GM19035 (cell line): ENCODE measurements at regions not wholly inside any gene's neighbourhood (a gene's known extent, or its start where the extent isn't known, plus 50 kb on each side); places are given as distances from the start of the nearest gene placed in this dataset.

Source experiments
- ATAC-seq: cut with Tn5 transposase; IDR thresholded peaks from one replicate; pipeline ENCODE4 v1.9.1; 2021; ENCODE audit not compliant: unreplicated experiment

DNA sequence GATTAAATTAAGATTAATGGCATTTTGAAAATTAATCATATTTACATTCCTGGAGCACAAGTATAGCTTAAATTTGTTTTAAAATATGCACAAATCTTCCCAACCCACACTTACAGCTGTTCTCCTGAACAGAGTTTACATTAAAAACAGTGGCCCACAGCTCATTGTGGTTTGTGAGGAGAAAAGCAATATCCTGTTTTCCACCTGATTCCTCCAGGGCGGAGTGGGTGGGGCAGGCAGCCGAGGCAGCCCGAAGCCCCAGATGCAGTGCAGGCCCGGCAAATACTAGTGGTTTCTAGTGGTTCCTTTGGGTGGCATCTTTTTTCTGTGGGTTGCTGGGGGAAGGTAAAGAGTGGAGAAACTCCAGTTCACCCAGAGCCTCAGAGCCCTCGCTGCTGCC is 280.8 kb downstream of the ARHGAP12 start:
- no peak for ATAC-seq

DNA sequence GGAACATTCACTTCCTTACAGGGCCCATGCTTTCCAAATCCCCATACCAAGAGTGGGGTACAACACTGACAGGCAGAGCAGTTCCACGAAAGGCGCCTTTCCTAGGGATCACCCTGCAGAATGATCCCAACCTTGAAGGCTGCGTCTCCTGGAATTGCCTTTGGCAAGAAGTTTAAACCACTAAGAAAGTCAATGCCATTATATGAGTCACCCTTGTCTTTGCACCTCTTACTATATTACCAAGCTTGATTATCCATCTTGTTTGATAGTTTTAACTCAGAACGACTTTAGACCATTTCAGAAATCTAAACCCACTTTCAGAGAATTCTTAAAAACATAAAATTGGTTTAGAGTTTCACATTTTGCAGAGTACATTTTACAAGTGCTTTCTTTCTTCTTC is 282.1 kb downstream of the ARHGAP12 start:
- no peak for ATAC-seq

DNA sequence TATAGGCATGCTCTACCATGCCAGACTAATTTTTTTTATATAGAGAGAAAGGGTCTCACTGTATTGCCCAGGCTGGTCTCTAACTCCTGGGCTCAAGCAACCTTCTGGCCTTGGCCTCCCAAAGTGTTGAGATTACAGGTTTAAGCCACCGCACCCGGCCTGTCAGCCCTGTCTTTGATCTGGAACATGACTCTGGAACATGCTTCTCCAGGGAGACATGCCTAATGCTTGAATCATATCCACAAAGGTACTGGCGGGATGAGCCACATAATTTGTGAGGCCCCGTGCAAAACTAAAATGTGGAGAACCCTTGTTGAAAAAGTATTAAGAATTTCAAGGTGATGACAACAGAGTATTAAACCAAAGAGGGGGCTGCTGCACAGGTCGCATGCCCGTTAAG is 282.8 kb downstream of the ARHGAP12 start:
- ATAC-seq: no peak

DNA sequence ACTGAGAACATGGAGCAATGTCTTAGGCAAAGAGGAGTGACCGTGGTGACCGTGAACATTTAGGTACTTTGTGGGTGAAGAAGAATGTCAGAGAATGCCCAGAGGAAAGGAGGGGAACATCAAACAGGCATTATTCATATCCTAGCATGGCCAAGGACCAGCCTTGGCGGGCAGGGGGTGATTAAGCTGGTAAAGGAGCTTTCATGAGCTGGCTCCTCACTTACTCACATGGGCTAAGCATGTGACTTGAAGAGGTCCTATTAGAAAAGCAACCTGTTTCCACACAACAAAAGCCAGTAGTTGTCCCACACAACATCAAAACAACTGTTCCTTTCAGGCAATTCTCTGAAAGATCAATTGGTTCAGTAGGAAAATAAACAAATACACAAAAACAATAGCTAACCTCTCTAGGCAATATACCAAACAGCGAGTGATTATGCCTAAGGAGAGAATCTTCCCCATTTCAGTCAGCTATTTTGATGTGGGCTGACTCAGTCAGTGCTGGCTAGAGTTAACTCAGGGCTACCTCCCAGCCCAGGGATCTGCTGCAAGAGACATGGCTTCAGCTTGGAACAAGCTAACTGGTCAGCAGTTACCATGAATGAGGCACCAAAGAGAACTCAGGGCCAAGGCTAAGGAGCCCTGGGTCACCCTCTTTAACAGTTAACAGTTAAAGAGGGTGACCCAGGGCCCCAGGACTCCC is 283.5 kb downstream of the ARHGAP12 start:
- ATAC-seq: no peak

DNA sequence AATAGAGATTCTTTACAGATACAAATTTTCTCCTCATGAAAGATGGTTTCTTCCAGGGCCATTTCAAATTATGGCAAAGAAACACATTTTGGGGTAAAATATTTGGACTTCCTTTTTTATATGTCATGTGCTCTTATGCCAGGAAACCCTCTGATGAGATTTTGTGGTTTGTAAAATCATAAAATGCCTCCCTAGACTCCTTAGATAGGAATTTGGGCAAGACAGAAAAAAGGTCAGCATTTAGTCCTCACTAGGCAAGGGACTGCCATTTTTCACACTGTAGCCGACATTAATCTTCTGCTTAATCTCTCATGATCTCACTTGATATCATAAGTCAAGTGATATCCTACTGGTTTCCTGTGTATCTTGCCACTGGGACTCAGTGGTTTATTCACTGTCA is 286.4 kb downstream of the ARHGAP12 start:
- ATAC-seq: no peak

DNA sequence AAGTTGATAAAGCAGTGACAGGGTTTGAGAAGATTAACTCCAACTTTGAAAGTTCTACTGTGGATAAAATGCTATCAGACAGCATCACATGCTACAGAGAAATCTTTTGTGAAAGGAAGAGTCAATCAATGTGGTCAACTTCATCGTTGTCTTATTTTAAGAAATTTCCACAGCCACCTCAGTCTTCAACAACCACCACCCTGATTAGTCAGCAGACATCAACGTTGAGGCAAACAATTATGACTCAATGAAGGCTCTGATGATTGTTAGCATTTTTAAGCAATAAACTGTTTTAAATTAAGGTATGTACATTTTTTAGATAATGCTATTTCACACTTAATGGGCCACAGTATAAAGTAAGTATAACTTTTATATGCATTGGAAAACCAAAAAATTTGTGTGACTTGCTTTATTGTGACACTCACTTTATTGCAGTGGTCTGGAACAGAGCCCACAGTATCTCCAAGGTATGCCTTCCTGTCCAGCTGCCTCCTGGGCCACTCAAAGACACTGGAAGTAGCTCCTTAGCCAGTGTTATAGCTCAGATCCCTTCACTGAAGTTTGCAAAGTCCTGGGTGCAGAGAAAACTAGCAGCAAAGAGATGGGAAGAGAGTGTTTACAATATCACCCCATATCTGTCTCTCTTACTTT is 293.1 kb downstream of the ARHGAP12 start:
- ATAC-seq: no peak

DNA sequence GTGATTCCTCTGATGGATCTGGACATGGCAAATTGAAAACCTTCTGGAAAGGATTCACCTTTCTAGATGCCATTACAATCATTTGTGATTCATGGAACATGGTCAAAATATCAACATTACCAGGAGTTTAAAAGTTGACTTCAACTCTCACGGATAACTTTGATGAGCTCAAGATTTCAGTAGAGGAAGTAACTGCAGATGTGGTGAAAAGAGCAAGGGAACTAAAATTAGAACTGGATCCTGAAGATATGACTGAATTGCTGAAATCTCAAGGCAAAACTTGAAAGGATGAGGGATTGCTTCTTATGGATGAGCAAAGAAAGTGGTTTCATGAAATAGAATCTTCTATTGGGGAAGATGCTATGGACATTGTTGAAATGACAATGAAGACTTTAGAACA is 293.6 kb downstream of the ARHGAP12 start:
- ATAC-seq: no peak

DNA sequence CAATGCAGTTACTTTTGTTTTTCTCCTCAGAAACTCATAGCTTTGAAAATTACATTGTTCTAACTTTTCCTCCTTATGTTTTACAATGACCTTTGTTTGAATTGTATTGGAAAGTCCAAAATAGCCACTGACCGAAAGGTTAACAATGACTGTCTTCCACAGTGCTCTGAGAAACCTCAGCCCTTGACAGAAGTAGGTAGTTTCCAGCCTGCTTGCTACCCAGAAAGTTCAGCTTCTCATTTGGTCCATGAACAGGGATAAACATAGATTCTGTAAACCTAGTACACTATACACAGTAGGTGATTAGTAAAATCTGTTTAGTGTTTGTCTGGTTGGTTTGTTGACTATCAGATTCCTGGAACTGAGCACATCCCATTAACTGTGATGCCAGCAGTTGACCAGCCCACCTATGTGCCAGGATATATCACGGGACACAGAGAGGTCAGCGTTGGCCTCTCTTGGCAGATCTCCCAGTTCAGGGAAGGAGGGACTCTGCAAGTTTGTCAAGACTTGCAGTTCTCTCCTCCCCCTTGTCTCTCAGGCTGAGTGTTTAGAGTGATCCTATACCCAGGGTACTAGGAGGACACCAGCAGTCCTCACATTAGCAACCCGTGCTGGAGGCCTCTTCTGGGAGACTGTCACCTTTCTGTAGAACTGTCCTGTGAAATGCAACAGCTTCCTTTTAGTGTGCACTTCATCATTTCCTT is 297.6 kb downstream of the ARHGAP12 start:
- ATAC-seq: no peak

DNA sequence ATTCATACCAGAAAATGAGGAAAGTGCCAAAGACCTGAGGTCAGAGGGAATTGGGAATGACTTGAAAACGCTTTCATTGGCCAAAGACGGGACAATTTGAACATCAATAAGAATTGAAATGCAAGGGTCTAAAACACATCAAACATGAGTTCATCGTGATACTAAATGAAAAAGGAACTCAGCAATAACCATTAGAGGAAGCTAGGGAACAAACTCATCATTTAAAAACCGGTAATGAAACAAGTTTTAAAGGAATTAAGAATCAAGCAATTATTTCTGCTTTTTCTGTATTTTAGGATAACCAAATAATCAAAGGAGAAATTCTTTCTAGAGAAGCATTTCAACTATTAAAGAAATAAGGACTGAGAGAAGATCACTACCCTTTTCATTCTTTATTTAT is 303.1 kb downstream of the ARHGAP12 start:
- no peak for ATAC-seq

DNA sequence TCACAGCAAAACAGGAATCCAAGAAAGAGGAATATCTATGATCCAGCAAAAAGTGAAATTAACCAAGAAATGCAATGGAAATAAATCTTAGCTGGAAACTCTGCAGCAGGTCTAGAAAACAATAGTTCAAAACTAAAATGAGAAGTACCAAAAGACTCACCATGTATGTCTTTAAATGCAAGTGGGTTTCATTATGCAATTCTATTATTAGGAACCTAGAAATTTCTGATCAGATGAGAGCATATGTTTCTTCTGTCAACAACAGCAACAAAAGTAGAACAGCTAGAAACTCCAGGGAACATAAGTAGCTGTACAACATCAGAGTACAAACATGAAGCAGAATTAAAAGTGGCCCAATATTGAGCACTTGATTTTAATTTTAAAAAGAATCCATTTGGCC is 304.0 kb downstream of the ARHGAP12 start:
- no peak for ATAC-seq

DNA sequence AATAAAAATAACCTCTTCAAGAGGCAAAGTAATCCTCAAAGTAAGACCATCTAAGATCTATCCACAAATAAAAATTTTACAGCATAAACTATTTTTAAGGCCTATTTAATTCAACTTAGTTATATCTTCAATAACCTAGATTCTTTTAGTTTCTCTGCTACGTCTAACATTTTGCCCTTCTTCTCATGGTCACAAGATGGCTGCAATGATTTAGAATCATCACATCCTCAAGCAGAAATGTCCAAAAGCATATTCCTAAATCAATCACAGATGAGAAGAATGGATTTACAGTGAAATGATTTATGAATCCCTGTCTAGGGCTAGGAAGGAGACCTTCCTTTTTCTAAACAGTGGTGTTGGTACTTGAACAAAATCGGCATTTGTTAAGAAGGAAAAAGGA is 304.7 kb downstream of the ARHGAP12 start:
- ATAC-seq: no peak

DNA sequence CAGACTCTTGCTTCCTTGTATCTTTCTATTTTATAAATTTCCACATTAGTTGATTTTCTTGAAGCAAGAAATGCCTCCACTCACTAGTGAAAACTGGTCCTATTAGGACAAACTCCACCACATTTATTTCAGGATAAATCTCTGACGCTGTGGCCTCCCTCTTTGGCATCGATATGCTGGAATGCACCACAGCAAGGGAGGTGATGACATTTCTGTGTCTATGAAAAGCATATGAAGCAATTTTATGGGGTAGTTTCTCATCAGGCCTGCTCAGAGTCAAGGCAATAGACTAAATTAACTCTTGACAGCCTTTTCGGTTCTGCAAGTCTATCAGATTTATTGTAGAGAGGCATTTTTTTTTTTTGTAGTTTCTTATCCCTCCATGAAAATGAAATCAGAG is 304.4 kb downstream of the ZEB1 start:
- ATAC-seq: no peak

DNA sequence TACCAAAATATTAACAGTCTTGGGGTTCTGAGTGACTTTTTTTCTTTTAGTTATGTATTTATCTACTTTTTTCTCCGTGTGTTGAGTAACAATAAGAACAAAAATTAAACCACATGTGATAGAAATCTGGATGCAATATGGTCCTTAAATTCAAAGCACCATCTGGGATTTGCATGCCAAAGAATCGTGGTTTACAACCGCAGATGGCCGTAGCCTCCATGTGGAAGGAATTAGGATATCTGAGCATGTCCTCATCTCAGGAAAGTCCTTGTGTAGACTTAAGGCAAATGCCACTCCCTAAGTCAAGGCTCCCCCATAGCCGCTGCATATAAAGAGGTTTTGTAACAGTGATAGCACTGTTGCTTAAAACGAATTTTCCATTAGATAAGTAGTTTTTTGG is 304.0 kb downstream of the ZEB1 start:
- no peak for ATAC-seq

DNA sequence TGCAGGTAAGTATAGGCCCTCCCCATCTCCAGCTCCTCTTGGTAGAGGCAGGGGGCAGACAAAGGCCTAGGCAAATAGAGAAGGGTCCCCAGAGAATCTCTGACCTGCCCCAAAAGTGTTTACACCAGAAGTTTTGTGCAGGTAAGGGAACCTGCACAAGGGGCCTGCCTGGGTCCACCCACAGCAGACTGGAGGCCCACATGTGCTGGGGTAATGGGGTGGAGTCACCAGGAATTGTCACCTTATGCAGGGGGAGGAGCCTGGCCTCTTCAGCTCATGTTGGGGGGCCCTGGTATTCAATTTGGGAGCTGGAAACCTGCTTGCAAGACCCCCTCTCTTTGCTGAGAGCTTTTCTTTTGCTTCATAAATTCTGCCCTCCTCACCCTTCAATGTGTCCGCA is 302.7 kb downstream of the ZEB1 start:
- no peak for ATAC-seq

DNA sequence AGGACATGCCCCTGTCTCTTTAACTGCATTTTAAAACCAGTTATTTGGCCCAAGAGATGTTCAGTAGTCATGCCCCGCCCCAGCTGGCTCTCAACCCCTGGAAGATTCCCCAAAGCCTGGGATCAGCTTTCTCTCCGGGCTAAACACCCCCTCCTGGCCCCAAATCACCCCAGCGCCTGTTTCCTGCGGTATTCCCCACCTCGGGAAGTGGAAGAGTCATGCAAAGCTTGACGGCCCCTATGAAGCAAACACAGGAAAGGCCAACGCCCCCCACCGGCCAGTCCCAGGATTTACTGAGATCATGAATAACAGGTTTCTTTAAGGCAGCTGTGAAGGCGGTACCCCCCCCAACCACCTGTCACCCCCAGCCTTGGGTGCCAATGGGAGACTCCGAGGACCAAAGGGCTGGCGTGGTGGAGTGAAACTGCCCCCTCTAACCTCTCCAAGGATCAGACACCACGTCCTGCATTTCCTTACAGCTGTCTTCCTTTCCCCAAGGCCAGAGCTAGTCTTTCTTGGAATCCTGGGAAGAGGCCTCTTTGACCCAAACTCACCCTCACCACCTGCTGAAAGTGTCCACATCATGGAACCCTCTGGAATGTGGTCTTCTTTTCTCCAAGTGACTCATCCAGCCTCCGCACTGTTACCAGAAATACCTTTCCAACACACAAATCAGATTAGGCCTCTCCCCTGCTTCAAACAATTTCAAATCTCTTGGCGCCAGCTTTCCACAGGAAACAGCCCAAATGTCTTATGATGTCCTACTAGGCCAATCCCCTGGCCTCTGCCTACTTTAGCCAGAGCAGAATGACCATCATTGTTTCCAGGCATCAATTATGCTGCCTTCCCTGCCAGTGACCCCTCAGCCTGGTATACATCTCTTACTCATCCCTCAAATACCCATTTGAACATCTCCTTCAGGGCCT is 301.5 kb downstream of the ZEB1 start:
- no peak for ATAC-seq

DNA sequence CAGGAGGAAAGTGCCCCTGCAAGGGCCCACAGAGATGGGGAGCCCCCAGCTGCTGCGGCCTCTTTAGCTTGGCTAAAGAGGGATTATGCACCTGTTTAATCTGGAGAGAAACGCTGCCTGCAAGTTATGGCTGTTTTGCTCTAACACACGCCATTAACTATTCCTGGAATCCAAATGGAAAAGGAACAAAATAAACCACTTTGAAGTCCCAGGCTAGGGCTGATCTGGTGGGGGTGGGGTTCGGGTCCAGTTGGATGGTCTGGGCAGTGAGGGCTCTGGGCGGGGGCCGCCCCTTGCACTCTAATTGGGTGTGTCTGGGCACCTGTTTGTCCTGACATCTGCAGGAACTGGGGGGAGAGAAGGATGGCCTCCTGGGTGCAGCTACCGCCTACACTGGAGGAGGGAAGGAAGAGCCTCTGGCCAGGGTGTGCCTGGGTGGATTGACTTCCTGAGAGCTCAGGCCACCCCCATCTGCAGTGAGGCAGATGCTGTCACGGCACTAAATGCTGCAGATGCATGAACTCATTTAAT is 300.6 kb downstream of the ZEB1 start:
- no peak for ATAC-seq

DNA sequence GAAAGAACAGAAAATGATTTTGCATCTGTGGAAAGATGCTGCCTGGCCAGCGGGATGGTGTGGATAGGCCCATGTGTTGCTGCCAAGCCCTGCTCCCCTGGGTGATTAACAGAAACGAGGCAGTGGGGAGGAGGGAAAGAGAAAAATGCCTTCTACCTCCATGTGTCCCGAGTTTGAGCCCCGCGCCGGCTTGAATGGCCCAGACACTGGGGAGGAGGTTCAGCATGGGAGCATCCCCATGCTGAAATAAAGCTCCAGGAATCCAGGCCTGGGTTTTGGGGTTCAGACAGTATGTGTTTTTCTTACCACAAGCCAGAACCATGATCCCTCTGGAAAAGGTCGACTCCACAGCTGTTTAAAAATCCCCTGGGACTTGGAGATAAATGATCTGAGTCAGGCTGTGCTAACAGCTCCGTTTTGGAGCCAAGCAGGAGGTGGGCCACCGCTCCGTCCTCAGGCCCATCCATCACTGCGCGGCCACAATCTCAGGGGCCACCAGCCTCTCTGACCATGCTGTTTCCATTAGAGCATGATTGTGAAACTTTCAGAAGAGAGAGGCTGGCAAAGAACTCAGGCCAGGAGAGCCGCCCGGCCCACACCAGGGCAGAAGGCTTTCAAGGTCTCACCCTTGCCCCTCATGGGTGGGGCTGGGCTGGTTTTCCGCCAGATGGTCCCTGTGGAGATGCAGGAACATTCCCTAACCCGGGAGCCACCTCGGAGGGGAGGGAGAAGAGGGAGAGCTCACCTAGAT is 299.7 kb downstream of the ZEB1 start:
- ATAC-seq: no peak

DNA sequence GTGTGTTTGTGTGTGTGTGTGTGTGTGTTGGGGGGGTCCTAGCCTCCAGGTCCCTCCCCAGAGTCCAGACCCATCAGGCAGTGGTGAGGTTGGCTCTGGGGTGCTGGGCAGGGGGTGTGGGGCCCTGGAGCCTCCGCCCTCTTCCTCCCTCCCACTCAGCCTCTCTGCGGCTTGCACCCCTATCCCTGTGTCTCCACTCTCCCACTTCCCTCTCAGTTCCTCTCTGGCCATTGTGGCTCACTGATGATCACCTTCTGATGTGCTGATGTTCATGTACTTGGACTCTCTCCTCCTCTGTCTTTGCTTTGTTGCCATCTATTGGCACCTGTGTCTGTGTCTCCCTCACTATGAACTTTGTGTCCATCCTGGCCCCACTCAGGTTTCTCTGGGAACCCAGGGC is 298.7 kb downstream of the ZEB1 start:
- ATAC-seq: no peak

DNA sequence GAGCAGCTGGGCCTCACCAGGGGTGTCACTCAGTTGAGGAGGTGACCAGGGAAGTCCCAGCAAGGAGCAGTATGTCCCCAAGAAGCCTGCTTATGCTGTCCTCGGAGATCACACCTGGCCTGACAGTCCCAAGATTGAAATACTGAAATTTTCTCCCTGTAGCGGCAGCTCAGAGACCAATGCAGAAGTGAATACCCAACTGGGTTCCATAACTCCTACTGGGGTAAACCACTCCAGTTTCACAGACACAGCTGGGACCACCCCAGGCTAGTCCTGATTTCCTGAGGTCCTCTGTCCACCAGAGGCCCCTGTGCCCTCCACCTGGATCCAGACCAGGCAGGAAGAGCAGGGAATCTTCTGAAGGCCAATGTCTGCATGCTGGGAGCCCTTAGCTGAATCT is 298.1 kb downstream of the ZEB1 start:
- no peak for ATAC-seq

DNA sequence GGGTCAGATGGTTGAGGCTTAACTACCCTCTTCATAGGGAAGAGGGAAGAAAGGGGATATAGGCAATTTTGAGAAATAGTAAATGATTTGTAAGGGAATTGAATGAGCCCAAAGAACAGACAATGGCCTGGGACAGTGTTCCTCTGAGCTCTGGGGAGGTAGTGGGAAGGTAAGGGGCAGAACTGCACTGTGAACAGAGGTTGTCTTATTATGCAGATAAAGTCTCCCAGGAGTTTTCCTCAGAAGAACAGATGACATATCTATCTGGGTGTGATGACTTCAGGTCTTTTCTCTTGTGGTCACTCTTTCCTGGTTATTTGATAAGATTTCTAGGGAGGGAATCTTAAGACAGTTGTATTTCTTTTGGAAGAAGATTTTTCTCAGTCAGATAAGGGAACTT is 296.1 kb downstream of the ZEB1 start:
- no peak for ATAC-seq
